ENCODE measurements at regions not wholly inside any gene's neighbourhood (a gene's known extent, or its start where the extent isn't known, plus 50 kb on each side); places are given as distances from the start of the nearest gene placed in this dataset.
"Not testable (repeated sequence)": the region's sequence is repeated elsewhere in the genome, so short reads cannot be mapped to it uniquely, and the experiment has no call there.

- TF ChIP-seq GATA1 (IDR thresholded peaks at IDR 0.05; ENCODE audit: low read depth, low read length) (no peak), POLR2A (IDR thresholded peaks at IDR 0.05; ENCODE audit: low read length) (no peak)
- no peak for DNase-seq
These were observed 69.2 kb downstream of the LYZL2 start for GRCh38 chr10:30560326-30560725.

DNA sequence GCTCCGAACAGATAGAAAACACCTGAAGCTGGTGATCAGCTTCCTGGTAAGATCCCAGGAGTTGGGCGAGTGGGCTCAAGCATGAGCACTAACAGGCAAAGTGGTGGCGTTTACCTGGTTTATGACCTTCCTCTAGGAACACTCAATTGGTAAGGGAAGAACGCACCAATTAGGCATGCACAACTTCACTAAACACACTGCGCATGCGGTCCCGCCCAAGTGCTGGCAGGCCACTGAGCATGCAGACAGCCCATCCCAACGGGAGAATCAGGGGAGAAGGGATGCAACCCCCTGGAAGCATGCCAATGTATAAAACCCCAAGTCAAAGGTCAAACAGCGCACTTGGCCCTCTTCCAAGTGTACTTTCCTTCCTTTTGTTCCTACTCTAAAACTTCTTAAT is 70.4 kb downstream of the LYZL2 start:
- no peak for DNase-seq
- TF ChIP-seq POLR2A (IDR thresholded peaks at IDR 0.05; ENCODE audit: low read length): no peak
- TF ChIP-seq GATA1 (IDR thresholded peaks at IDR 0.05; ENCODE audit: low read depth, low read length): no peak

GRCh38 chr10:30558411-30558810 is 71.1 kb downstream of the LYZL2 start:
- TF ChIP-seq GATA1 (IDR thresholded peaks at IDR 0.05; ENCODE audit: low read depth, low read length) (no peak), POLR2A (IDR thresholded peaks at IDR 0.05; ENCODE audit: low read length) (no peak)
- DNase-seq: no peak

- TF ChIP-seq GATA1 (IDR thresholded peaks at IDR 0.05; ENCODE audit: low read depth, low read length) (no peak), POLR2A (IDR thresholded peaks at IDR 0.05; ENCODE audit: low read length) (no peak)
- DNase-seq: no peak
These were observed 71.7 kb downstream of the LYZL2 start for GRCh38 chr10:30557884-30558283.

GRCh38 chr10:30556189-30556588 is 73.4 kb downstream of the LYZL2 start:
- TF ChIP-seq GATA1 (IDR thresholded peaks at IDR 0.05; ENCODE audit: low read depth, low read length) (no peak), POLR2A (IDR thresholded peaks at IDR 0.05; ENCODE audit: low read length) (no peak)
- no peak for DNase-seq

DNA sequence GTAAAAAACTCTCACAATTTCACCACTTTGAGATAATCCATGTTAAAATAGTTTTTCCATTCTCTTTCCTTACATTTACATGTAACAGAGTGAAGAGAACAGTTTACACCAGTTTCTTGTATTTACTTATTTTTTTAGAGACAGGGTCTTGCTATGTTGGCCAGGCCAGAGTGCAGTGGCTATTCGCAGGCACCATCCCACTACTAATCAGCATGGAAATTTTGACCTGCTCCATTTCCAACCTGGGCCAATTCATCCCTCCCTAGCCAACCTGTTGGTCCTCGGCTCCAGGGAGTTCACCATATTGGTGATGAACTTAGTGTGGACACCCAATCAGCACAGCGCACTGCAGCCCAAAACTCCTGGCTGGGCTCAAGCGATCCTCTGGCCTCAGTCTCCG is 74.1 kb downstream of the LYZL2 start:
- DNase-seq: no peak
- TF ChIP-seq POLR2A (IDR thresholded peaks at IDR 0.05; ENCODE audit: low read length): no peak
- TF ChIP-seq GATA1 (IDR thresholded peaks at IDR 0.05; ENCODE audit: low read depth, low read length): no peak

DNA sequence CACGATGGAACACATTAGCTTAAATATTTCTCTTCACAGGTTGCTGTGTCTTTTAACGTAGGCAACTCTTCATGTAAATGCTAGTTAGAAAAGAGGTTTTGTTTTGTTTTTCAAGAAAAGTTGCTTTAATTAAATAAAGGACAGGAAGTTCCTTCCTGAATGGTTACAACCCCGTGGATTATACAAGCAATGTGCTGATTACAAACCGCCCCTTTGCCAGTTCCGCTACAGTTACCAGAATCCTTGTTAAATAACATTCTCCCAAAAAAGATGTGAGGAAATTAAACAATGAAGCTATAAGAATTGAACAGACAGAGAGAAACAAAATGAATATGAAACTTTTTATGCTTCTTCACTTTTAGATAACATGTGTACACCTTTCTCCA is 75.1 kb downstream of the LYZL2 start:
- TF ChIP-seq GATA1 (IDR thresholded peaks at IDR 0.05; ENCODE audit: low read depth, low read length) (no peak), POLR2A (IDR thresholded peaks at IDR 0.05; ENCODE audit: low read length) (no peak)
- DNase-seq: no peak

- TF ChIP-seq GATA1 (IDR thresholded peaks at IDR 0.05; ENCODE audit: low read depth, low read length) (no peak), POLR2A (IDR thresholded peaks at IDR 0.05; ENCODE audit: low read length) (no peak)
- no peak for DNase-seq
These were observed 75.7 kb downstream of the LYZL2 start for GRCh38 chr10:30553626-30554439.

DNA sequence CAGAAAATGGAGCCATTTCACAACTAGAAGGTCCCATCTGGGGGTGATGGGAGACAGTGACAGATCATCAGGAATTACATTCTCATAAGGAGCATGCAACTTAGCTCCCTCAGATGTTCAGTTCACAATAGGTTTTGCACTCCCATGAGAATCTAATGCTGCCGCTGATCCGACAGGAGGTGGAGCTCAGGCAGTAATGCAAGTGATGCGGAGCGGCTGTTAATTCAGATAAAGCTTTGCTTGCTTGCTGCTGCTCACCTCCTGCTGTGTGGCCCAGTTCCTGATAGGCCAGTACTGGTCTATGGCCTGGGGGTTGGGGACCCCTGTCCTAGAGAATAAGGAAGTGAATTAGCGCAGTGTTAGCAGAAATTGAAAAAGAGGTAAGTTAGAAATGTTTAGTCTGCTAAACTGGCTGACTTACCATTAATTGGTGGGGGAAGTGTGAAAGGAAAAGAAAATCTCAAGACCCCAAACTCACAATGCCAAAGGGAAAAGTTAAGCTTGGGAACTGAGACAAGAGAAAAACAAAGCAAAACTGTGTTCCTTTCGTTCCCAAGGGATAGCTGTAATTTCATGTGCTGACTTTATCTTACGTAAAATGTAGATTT is 76.4 kb downstream of the LYZL2 start:
- TF ChIP-seq GATA1 (IDR thresholded peaks at IDR 0.05; ENCODE audit: low read depth, low read length) (no peak), POLR2A (IDR thresholded peaks at IDR 0.05; ENCODE audit: low read length) (no peak)
- DNase-seq: peak; percentile 21 to 54

DNA sequence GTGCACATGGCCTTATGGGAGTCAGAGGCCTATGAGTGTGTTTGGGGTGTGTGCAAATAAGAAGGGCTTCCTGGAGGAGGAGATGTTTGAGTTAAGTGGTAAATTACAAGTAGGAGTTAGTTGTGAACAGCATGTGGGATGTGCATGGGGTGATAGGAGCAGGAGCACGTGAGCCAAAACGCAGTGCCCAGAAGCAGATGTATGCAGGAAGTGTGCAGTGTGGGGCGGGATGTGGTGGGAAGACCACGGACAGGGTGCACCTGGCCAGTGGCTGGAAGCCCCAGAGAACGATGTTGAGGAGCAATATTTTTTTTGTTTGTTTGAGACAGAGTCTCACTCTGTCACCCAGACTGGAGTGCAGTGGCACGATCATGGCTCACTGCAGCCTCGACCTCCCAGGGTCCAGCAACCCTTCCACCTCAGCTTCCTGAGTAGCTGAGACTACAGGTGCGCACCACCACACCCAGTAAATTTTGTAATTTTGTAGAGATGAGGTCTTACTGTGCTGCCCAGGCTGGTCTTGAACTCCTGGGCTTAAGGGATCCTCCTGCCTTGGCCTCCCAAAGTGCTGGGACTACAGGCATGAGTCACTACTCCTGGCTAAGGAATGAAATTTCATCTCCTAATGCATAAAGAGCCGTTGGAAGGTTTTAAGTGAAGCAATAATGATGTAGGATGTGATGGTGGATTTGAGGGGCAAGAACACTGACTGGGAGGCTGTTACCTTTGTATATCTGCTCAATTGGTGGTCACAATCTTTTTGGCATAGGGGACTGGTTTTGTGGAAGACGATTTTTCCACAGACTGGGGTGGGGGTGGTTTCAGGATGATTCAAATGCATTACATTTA is 78.4 kb downstream of the LYZL2 start:
- no peak for DNase-seq
- TF ChIP-seq GATA1 (IDR thresholded peaks at IDR 0.05; ENCODE audit: low read depth, low read length) (no peak), POLR2A (IDR thresholded peaks at IDR 0.05; ENCODE audit: low read length) (no peak)

- DNase-seq: not testable (repeated sequence)
These were observed 80.3 kb downstream of the LYZL2 start for GRCh38 chr10:30549134-30549687.

- TF ChIP-seq POLR2A (IDR thresholded peaks at IDR 0.05; ENCODE audit: low read length) (no peak), GATA1 (IDR thresholded peaks at IDR 0.05; ENCODE audit: low read depth, low read length) (no peak)
These were observed 83.0 kb downstream of the LYZL2 start for GRCh38 chr10:30546511-30546910.

DNA sequence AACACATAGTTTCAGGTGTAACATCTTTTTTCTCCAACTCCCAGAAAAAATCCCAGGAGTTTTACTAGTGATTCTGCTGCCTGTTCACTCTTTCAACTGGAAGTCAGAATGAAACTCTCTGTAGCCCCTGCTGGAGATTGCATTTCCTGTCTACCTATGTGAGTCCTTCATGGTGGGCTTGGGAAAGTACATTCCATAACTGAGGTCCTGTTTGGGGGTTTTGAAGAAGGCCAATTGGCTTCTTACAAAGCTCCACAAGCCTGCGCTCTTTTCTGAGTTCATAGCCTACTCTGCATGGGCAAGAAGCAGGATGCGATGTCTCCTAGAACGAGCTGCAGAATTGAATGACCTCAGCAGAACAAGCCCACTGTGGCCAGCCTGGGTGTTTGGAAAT is 86.7 kb downstream of the LYZL2 start:
- TF ChIP-seq POLR2A (IDR thresholded peaks at IDR 0.05; ENCODE audit: low read length) (no peak), GATA1 (IDR thresholded peaks at IDR 0.05; ENCODE audit: low read depth, low read length) (no peak)
- no peak for DNase-seq

More at GRCh38 chr10:30546511-30546910, 83.0 kb downstream of the LYZL2 start:
- no peak for DNase-seq

All from erythroblast (primary cell).